GM11168 (cell line): ENCODE measurements at regions not wholly inside any gene's neighbourhood (a gene's known extent, or its start where the extent isn't known, plus 50 kb on each side); places are given as distances from the start of the nearest gene placed in this dataset.

Experiments
- in situ Hi-C: fragments of 300-500 bp; cut with MboI; formaldehyde crosslinking; loops from one replicate; pipeline ENCODE4 v1.12.0; 2022; ENCODE audit warnings: low sequenced_read_pairs; ENCODE audit not compliant: unreplicated experiment

DNA sequence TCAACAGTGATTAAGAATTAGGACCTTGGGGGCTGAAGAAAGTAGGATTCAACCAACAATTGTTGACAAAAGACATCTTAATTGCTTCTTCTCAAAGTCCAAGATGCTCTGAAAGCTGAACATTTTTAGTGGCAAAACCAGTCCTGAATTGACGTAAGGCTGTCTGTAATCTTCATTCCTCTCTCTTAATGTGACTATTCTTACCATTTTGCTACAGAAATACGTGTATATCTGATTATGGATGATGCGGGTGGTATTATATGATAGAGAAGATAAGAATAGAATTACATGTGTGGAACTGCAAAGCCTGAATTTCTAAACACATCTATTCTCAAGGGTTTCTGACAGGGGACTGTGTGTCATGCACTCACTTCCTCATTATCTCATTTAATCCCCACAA lies 130.3 kb upstream of the SASH1 start:
- in situ Hi-C loops: no loop called here

DNA sequence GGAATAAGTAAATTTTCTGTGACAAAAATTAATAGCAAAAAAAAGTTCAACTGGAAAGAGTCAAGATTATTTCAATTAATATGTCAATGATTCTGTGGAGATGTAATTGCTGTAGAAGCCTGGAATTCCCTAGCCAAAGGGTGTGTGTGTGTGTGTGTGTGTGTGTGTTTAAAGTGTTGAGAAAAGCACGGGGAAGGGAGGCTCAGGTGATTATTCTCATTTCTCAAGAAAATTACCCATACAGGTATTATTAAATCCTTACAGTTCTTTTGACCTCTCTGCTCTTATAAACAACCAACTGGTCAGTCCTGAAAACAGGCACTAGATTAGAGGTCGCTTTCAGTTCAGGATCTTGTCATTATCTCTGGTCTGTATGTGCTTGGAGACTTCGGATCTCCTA lies 129.3 kb upstream of the SASH1 start:
- in situ Hi-C loops: no loop called here

DNA sequence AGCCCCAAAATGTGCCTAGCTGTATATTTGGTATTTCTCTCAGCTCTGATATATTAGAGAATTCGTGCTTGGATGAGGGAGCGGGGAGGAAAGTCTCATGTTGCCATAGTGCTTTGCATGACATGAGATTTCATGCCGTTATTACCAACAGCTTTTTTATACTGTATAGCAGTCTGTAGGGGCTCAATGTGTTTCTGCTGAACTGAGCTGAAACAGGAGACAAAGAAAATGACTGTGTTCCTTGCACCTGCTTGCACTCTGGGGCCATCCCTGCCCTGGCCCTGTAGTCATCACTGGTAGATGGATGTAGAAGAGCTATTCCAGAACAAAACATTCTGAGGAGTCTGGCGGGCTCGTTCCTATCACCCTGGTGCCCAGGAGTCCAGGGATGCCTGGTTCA lies 128.0 kb upstream of the SASH1 start:
- in situ Hi-C loops: no loop called here

DNA sequence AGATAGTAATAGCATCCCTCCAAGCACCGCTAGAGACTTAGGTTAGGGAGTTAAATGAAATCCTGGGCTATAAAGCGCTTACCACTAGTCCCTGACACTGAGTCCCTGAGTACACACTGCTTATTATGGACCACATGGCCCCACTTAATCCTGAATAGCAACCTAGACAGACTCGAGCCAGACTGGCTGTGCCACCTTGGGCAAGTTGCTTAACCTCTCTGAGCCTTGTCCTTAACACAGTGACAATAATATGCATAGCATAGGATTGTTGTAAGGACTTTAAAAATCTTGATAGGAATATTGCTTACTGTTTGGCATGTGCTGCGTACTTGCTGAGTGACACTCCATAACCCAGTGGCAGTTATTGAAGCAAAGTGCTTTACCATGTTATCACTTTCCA lies 125.6 kb upstream of the SASH1 start:
- in situ Hi-C loops: no loop called here

DNA sequence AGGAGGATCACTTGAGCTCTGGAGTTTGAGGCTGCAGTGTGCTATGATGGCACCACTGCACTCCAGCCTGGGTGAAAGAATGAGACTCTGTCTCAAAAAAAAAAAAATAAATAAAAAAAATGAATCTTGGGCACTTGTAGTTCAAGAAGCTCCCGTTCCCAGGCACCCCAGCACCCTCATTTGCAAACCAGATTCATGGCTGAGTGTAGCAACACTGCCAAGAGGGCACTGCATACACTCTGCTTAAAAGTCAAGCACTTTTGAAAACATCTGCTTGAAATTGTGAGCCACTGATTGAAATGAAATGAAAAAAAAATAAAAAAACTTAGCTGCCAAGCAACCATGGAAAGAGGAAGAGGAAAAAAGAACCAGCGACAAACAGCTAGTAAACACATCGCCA lies 124.7 kb upstream of the SASH1 start:
- in situ Hi-C loops: no loop called here

DNA sequence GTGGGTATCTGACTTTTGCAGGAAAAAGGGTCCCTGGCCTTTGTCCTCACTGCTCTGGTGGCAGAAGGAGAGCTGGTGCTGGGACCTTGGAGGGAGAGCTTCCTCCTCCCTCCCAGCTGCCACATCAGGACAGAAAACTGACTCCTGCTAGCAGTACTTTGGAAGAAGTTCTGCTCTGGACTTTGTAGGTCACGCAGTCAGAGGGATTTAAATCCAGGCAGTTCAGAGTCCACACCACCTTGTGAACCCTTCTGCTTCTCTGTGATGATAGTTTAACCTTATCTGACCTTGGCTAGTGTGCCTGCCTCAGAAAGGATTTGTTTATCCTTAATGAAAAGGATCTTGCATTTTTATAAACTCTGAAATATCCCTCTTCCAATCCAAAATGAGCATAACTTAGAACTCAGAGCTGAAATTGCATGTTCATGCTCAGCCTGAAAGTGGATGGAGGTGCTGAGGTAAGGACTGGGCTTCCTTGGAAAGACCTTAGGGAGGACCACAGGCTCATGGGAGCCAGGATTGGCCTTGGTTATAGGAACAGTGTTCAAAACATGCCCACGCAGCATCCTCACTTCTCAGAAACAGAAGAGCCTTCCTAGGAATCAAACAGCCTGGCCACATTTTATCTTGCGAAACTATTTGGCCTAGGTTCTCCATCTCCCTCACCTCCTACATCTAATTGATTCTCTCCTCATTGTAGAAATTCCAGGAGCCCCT lies 123.9 kb upstream of the SASH1 start:
- in situ Hi-C loops: no loop called here

DNA sequence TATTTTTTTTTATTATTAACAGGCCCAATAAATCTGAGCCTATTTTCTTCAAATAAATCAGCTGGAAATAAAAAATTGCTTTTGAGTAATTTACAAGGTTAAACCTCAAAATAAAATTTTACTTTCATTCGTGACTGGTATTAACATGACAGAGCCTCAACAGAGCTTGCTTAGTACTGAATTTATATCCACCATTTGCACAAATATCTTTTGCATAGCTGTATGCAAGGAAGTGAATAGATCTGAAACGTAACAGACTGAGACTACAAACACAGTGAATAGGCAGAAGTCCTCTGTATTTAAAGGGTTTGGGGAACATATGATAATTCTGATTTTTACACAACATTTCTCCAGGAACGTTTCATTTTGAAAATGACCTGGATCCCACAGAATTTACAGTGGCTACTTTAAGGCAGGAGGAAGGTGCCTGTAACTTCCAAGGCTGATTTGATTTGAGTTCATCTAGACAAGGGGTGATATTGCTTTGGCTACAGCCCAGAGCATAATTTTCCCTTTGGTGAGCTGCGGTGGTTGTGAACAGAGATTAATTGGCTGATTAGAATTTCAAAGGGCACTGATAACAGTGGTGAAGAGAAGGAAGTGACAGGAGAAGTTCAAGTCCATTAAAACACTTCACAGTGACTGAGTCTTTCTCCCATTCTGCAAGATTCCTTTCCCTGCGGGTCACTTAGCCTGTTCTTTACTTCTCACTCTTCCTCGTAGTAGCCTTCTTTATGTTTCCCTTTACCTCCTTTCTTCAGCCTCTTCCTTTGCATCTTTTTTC lies 121.2 kb upstream of the SASH1 start:
- in situ Hi-C loops: no loop called here

DNA sequence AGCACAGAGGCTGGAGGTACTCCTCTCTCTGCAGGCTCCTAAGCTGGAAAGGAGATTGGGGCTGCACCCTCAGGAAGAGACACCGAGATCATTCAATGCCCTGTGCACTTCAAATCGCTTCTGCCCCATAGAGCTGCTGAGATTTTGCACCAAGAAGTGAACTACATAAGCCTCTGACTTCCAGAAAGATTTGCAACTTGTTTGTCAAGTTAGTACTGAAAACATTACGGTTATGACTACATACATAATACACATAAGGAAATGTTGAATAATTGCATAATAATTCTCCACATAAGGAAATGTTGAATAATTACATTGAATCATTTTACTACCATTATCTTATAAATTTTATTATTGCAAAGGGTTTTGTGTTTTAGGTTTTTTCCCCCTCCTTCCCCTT lies 120.3 kb upstream of the SASH1 start:
- in situ Hi-C loops: no loop called here

DNA sequence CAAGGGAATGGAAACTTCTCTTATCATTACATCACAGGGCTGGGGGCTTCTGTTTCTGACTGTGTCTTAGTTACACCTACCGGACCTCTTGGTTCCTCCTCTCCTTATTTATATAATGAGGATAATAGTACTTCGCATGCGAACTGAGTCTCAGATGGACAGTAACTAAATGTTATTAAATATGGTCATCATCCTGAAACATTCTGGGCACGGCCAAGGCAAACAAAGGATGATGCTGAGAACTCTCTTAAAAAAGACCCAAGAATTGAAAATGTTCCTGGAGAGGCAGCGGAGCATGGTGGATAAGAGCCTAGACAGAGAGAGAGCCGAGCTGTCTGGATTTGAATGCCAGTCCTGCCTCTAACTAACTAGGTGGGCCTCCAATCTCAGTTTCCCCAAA lies 119.8 kb upstream of the SASH1 start:
- in situ Hi-C loops: no loop called here

DNA sequence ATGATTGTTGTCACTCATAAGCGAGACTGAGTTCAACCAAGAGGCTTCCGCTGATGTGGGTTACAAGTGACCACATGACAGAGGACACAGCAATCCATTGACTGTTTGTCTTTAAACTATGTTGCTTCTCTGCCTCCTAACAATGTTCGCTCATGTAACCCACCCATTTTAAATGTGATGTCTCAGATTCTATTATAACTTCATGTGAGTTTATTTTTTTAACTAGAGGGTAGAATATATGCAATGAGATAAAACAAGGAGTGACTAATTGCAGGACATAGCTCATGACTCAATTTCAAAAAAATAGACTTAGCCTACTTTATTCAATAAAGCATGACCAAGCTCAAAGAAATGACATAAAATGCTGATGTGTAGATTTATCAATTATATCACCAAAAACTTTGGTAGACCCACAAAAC lies 119.2 kb upstream of the SASH1 start:
- in situ Hi-C loops: no loop called here

DNA sequence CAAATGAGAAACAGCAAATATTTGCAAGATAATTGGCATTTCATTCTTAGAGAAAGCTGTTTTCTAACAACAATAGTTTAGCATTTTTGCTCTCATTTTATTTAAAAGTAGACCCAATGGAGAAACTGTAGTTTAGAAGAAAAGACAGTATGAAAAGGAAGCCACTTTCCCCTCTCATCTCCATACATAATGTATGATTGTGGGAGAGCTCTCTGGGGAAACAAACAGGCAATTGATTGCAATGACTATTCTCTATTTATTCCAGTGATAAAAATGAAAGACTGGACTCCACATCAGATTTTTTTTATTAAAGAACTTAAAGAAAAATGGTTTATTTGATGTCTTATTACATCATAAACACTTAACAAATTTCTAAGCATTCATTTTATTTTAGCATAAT lies 116.8 kb upstream of the SASH1 start:
- in situ Hi-C loops: no loop called here

DNA sequence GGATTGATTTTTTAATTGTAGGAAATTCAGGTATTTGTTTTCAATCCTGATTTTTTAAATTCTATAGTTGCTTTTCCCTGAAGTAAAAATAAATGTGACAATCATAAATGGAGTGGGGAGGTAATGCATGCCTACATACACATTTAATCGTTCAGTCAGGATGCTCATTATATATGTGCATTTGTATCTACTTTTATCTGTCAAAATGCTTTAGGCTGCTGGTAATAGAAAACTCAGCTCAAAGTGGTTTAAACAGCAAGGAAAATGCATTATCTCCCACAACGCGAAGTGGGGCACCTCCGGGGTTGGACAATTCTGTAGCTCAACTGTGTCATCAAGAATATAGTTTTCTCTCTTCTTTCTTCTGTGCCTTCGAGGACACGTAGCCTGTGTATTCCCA lies 116.4 kb upstream of the SASH1 start:
- in situ Hi-C loops: no loop called here

DNA sequence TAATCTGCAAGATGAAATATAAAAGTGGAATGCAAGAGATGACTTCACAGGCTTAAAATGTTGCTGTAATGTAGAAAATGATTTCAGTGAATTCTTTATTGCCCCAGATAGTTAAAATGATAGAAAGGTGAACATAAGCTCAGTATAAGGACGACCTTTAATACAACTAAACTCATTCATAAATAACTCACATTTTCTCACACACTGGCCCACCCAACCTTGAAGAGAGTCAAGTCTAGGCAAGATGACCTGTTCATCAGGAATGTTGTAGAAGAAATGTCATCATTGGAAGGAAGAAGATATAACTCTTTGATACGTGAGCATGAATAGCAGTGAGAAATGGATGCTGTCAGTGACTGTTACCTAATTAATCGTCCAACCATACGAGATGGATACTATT lies 111.1 kb upstream of the SASH1 start:
- in situ Hi-C loops: no loop called here

DNA sequence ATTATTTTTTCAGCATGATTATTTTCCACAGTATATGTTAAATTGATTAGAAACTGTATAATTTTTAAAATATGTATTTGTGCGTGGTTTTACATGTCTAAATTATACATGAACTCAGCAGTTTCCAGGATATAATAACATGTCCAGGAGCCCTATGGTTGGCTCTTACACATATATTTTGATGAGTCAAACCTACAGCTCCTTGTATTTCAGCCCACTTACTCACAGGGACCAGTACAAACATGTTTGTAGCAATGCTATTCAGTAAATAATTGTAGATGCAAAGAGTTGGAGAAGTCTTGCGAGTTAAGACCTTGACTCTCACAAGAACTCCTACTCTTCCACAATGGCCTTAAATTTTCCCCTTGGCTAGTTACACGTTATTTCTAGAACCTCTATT lies 107.2 kb upstream of the SASH1 start:
- in situ Hi-C loops: no loop called here

DNA sequence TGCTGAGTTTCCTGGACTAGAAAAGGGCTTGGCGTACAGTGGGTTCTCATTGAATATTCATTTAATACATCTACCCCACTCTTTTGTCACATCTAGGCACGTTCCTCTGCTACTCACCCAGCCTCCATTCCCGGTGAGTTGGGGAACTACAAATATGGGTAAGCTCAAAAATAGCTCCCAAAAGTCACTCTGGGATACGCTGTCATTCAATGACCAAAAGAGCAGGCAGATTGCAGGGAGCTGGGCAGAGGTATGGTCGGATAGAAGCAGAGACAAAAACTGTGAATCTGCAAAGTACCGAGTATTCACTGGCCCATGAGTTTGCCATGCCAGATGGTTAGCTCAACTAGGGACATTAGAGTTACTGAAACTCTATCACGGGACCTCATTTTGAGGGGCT lies 103.9 kb upstream of the SASH1 start:
- in situ Hi-C loops: no loop called here

DNA sequence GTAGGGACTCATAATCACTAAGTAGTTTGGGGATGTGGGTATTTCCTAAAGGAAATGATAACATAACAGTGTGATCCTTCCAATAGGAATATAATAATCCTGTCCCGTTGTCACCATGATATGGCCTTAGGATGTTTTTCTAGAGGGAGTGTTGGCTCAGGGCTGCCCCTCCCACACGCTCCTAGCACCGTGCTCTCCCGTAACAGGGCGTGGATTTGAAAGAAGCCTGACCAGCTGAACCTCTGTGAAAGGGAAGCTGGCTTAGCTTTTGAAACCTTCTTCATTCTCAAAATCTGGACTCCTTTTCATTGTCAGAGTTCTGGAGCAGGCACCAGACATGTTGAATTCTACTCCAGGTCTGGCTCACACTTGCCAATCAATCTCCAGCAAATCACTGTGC lies 103.4 kb upstream of the SASH1 start:
- in situ Hi-C loops: no loop called here

DNA sequence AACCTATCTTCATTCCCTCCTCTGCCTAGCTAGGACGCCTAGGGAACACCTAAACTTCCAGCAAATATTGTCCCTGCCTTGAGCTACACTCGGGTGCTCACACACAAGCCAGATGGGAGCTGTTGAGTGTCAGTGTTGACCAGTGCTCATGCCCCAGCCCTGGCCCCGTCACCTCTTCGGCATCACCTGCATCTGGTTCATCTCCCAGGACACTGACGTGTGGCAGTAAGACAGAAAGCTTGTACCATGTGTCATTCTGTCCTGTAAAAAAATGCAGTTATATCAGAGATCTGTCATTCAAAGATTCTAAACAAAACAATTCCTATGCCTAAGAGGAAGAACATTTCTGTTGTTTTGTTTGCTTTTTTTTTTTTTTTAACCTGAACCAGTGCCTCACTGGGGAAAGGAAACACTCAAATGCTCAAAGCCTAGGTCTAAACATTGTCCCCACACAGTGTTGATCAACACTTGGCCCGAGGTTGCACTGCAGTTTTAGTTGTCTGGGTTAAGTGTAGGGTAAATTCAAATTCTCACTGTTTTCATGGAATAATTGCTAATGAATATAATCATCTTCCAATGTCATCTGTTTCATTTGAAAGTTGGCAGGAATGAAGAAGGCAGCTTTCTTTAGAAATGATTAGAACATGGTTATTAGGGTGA lies 102.7 kb upstream of the SASH1 start:
- in situ Hi-C loops: no loop called here

DNA sequence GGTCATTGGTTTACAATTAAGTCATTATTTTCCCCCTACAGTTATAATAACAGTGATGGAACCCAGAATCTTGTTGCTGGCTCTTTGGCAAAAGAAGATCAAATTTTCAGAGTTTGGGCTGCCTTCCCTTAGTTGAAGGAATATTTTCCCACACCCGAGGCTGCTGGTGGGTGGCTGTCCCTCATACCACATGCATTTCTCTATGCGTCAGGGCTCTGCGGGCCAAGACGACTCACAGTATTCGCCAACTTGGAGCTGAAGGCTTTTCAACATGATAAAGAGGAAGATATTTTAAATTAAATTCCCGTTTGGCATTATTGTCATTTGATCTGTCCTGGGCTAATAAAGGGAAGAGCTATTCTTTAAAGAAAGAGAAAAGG lies 102.2 kb upstream of the SASH1 start:
- in situ Hi-C loops: no loop called here

DNA sequence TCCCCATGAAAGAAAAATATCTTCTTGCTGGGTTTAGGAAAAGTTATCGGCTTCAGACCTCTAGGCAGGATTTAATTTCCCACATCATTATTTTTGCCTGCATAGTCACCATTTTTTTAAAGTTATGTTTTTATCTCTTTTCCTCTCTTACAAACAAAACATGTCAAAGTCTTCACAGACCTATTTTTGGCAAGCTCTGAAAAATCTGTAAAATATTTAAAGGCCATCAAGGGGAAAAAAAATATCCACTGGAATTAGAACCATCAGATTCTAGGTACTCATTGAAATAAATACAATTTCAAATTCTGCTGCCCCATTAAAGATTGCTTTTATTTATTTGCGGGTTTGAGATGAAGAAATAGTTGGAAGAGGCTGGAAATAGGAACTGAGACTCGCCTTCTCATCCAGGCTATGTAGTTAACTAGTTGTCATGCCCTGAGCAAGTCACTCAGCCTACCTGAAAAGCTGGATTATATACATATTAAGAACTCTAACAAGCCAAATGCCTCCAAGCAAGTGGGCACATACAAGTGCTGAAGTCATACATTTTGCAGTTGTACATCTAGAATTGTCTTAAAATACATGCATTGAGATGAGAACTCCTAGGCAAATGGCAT lies 101.7 kb upstream of the SASH1 start:
- in situ Hi-C loops: no loop called here

DNA sequence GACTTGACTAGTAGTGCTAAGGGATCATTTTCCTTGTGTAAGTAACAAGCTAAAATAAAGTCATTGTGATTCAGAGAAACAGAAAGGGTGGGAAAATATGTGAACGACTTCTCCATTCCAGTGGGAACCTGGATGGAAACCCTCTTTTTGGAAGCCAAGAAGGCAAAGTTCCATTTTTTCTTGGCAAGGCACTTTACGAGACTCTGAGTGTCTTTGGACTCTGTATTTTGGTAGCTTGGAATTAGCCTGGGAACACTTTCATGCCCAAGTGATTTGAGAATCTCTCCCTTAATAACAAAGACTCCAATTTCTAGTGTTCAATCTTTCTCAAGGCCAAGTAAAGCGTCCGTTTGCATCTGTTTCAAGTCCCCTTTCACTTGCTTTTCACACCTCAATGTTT lies 100.5 kb upstream of the SASH1 start:
- in situ Hi-C loops: no loop called here
